ENCODE measurements at regions not wholly inside any gene's neighbourhood (a gene's known extent, or its start where the extent isn't known, plus 50 kb on each side); places are given as distances from the start of the nearest gene placed in this dataset.

DNA sequence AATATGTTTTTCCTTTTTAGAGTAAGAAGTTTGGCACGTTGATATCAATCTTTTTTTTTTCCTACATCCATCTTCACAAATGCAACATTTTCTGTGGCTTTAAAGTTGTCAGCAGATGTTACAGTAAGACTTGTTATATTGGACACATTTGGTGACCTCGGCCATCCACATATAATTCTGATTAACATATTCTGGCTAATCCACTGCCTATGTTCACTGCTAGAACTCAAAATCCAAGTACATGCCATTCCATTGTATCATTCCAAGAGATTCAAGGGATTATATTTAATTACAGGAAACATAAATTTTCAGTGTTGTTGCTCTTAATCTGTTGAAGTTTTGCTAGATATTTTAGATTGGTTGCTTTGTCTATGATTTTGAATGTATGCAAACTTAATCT, 367.6 kb downstream of the TENT5A start:
- no peak for DNase-seq
- Histone ChIP-seq H3K9me3 (no peaks in the 10 kb centered on the region), H3K27ac (no peak overlapping the region), H3K36me3 (no peaks in the 10 kb centered on the region), H3K27me3 (no peaks in the 10 kb centered on the region), H3K4me1 (no peaks in the 10 kb centered on the region), H3K4me3 (no peak overlapping the region)
- no peak for ATAC-seq
- in situ Hi-C loops (cut with MboI; ENCODE audit: low sequenced_read_pairs in 4 of 4), result no loop called here
- intact Hi-C loops (cut with DNase I; ENCODE audit: low total_unique reads), result no loop called here
- TF ChIP-seq POLR2A (IDR thresholded peaks at IDR 0.05), result no peak
- TF ChIP-seq, protein P1, sequence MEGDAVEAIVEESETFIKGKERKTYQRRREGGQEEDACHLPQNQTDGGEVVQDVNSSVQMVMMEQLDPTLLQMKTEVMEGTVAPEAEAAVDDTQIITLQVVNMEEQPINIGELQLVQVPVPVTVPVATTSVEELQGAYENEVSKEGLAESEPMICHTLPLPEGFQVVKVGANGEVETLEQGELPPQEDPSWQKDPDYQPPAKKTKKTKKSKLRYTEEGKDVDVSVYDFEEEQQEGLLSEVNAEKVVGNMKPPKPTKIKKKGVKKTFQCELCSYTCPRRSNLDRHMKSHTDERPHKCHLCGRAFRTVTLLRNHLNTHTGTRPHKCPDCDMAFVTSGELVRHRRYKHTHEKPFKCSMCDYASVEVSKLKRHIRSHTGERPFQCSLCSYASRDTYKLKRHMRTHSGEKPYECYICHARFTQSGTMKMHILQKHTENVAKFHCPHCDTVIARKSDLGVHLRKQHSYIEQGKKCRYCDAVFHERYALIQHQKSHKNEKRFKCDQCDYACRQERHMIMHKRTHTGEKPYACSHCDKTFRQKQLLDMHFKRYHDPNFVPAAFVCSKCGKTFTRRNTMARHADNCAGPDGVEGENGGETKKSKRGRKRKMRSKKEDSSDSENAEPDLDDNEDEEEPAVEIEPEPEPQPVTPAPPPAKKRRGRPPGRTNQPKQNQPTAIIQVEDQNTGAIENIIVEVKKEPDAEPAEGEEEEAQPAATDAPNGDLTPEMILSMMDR (IDR thresholded peaks at IDR 0.05 in 4 of 5, conservative IDR thresholded peaks at IDR 0.05 in 1 of 5), result no peak

DNA sequence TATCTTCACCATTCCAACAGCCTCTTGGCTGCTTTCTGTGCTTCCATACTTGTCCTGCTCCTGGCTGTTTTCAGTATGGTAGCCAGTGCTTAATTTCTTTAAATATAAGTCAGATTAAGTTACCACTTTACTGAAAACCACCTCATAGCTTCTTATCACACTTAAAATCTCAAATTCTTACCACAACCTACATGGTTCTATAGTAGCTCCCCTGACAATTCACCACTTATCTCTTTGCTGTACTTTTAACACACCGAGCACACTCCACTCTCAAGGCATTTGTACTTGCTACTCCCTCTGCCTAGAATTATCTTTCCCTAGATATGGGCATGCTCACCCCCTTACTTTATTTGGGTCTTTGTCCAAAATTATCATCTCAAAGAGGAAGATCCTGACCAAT, 369.0 kb downstream of the TENT5A start:
- Histone ChIP-seq H3K27me3 (no peaks in the 10 kb centered on the region), H3K36me3 (no peaks in the 10 kb centered on the region), H3K9me3 (no peaks in the 10 kb centered on the region), H3K4me1 (no peaks in the 10 kb centered on the region), H3K4me3 (no peak overlapping the region), H3K27ac (no peak overlapping the region)
- TF ChIP-seq, protein P1 (IDR thresholded peaks at IDR 0.05 in 4 of 5, conservative IDR thresholded peaks at IDR 0.05 in 1 of 5), result no peak
- no peak for TF ChIP-seq POLR2A (IDR thresholded peaks at IDR 0.05)
- in situ Hi-C loops (cut with MboI; ENCODE audit: low sequenced_read_pairs in 4 of 4), result no loop called here
- ATAC-seq (no peak), DNase-seq (no peak)
- intact Hi-C loops (cut with DNase I; ENCODE audit: low total_unique reads), result no loop called here

DNA sequence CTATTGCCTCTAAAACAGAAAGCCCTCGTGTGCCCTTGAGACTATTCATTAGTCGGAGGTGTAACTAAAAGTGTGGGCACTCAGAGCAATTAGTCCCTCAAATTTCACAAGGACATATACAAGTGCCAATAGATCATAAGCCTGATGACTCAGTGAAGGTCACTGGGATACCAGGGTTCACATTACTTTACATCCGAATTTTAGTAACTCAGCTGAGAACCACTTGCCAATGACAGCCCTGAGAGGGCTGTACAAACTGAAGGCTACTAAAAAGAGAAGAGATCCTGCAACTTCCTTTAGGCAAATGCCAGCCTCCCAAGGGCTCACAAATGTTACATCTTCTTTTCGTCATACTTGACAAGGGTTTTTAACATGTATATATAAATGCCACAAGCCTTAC, 369.6 kb downstream of the TENT5A start:
- Histone ChIP-seq H3K4me1 (no peaks in the 10 kb centered on the region), H3K27me3 (no peaks in the 10 kb centered on the region), H3K4me3 (no peak overlapping the region), H3K36me3 (no peaks in the 10 kb centered on the region), H3K9me3 (no peaks in the 10 kb centered on the region), H3K27ac (no peak overlapping the region)
- no peak for DNase-seq
- ATAC-seq, result no peak
- intact Hi-C loops (cut with DNase I; ENCODE audit: low total_unique reads) (no loop called here), in situ Hi-C loops (cut with MboI; ENCODE audit: low sequenced_read_pairs in 4 of 4) (no loop called here)
- TF ChIP-seq, protein P1 (IDR thresholded peaks at IDR 0.05 in 4 of 5, conservative IDR thresholded peaks at IDR 0.05 in 1 of 5), result no peak
- no peak for TF ChIP-seq POLR2A (IDR thresholded peaks at IDR 0.05)

DNA sequence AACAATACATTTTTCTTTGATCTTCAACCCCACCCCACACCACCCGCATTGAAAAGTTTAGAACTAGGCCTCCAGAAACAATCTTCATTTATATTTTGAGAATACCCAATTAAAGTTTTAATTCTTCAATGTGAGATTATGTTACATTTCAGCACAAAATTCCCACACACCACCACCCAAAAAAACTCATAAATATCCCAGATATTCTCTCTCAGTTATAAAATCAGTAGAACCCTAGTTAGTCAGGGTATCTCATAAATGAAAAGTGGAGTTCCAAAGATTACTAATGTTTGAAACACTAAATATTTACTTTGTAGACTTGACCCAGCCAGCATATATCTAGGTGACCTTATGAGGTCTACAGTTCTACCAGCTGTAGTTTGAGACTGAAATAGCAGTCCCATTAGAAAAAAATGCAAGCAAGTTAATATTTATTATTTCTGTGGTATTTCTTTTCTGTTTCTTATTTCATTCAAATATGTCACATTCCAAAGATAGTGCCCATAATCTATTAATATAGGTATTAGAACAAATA, 371.0 kb downstream of the TENT5A start:
- no peaks in the 10 kb centered on the region for H3K4me1 ChIP-seq
- H3K27me3 ChIP-seq, result no peaks in the 10 kb centered on the region
- in situ Hi-C loops (cut with MboI; ENCODE audit: low sequenced_read_pairs in 4 of 4) (no loop called here), intact Hi-C loops (cut with DNase I; ENCODE audit: low total_unique reads) (no loop called here)
- no peak overlapping the region for H3K27ac ChIP-seq
- ATAC-seq, result no peak
- no peak for TF ChIP-seq POLR2A (IDR thresholded peaks at IDR 0.05)
- TF ChIP-seq, protein P1 (IDR thresholded peaks at IDR 0.05 in 4 of 5, conservative IDR thresholded peaks at IDR 0.05 in 1 of 5), result no peak
- H3K4me3 ChIP-seq, result no peak overlapping the region
- no peak for DNase-seq
- H3K36me3 ChIP-seq, result no peaks in the 10 kb centered on the region
- H3K9me3 ChIP-seq, result no peaks in the 10 kb centered on the region

DNA sequence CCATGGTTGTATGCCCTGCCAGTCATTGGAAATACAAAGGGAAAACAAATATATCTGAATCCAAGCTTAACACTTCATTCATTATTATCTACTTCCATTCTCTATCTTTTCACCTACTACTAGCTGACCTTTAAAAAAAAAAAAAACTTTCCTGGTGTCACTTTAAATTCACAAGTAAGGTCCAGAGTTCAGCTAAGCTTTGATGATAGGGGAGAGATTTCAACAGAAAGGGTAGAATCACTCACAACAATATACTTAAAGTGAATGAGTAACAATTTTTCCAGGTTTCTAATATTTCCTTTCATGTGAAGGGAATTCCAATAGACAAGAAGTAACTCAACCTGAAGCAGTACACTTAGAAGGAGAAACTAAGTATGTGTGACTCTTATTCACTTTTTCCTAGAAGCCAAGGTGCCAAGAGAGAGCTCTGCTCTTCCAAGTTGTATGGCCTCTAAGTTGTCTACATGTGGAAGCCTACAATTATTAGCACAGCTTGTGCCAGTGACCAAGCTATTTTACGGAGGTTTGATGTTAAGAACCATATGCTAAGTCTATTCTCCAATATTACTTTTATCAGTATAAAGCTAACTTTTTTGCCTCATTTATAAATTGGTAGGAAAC, 371.7 kb downstream of the TENT5A start:
- no peak for DNase-seq
- no peak for TF ChIP-seq POLR2A (IDR thresholded peaks at IDR 0.05)
- TF ChIP-seq, protein P1 (IDR thresholded peaks at IDR 0.05 in 4 of 5, conservative IDR thresholded peaks at IDR 0.05 in 1 of 5), result no peak
- Histone ChIP-seq H3K36me3 (no peaks in the 10 kb centered on the region), H3K27ac (no peak overlapping the region), H3K4me3 (no peak overlapping the region), H3K9me3 (no peaks in the 10 kb centered on the region), H3K4me1 (no peaks in the 10 kb centered on the region), H3K27me3 (no peaks in the 10 kb centered on the region)
- intact Hi-C loops (cut with DNase I; ENCODE audit: low total_unique reads) (no loop called here), in situ Hi-C loops (cut with MboI; ENCODE audit: low sequenced_read_pairs in 4 of 4) (no loop called here)
- ATAC-seq, result no peak

Measured in gastrocnemius medialis (tissue), 4 donors.